Esophagus squamous epithelium (tissue), 5 donors: ENCODE measurements at regions not wholly inside any gene's neighbourhood (a gene's known extent, or its start where the extent isn't known, plus 50 kb on each side); places are given as distances from the start of the nearest gene placed in this dataset.

Source experiments
- DNase-seq: peaks from one replicate; lab custom pipeline; 2025; lab: John Stamatoyannopoulos, UW
- H3K27ac ChIP-seq, 4 donors: fragments of 200-600 bp; sonication (generic); one replicate each; pipeline ENCODE4 v1.5.1; 2016 to 2019; ENCODE audit warnings: mild to moderate bottlenecking in 1 of 4
- H3K27me3 ChIP-seq, 4 donors: fragments of 200-600 bp; sonication (generic); 1 replicate in 3 of 4; 2 replicates in 1 of 4; pipeline versions ENCODE4 v1.5.1 to v1.6.0; 2017 to 2021; ENCODE audit warnings: antibody characterized with exemption in 1 of 4
- H3K36me3 ChIP-seq, 3 donors: fragments of 200-600 bp; sonication (generic); one replicate each; pipeline ENCODE4 v1.5.1; 2016 to 2019
- H3K4me1 ChIP-seq, 3 donors: fragments of 200-600 bp; sonication (generic); one replicate each; pipeline ENCODE4 v1.5.1; 2017 to 2019
- H3K4me3 ChIP-seq, 4 donors: fragments of 200-600 bp; sonication (generic); 1 replicate in 3 of 4; 2 replicates in 1 of 4; pipeline ENCODE4 v1.5.1; 2016 to 2019; ENCODE audit warnings: mild to moderate bottlenecking in 2 of 4, moderate library complexity in 1 of 4
- H3K9me3 ChIP-seq, 3 donors: fragments of 200-600 bp; sonication (generic); one replicate each; pipeline ENCODE4 v1.5.1; 2016 to 2019
- POLR2A ChIP-seq, 4 donors: fragments of 450-650 bp; IDR thresholded peaks; one replicate each; pipeline ENCODE4 v1.6.1; 2017; ENCODE audit warnings: antibody characterized with exemption in 4 of 4, mild to moderate bottlenecking in 4 of 4, moderate library complexity in 3 of 4
- WGBS, 2 donors: methylation state at CpG; one replicate each; pipeline ENCODE4 v1.1.5; 2018; 5-methylcytosine and 5-hydroxymethylcytosine counted together
- intact Hi-C: fragments of 100-400 bp; cut with DNase I; formaldehyde crosslinking; loops from one replicate; pipeline ENCODE4 v1.15.0; 2022
- TF ChIP-seq, protein P1 (sequence below), 6 experiments: fragments of 450-650 bp in 4 of 6; fragments of 200-600 bp in 2 of 6; sonication (generic) in 2 of 6; IDR thresholded peaks; one replicate each; pipeline ENCODE4 v1.5.1; 2016 to 2019; ENCODE audit warnings: antibody characterized with exemption in 6 of 6, mild to moderate bottlenecking in 4 of 6, moderate library complexity in 4 of 6
- donor health status: DM: yes; HTN: yes; CAD: no.

DNA sequence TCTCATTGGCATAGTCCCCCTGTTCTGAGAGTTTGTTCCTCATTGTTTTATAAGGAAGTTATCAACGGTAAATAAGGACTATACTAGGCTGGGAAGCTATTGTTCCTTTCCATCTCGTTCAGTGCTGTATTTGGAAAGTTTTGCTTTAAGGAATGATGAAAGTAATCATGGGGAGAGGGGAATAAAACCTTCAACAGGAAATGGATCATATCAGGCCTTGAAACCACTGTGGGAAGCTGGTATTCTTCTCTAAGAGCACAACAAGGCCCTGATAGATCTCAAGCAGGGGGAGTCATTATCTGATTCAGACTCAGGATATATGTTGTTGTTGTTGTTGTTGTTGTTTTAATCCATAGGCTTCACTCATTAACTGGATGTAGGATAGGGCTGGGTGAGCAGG, 474.5 kb downstream of the ENC1 start:
- H3K36me3 ChIP-seq, result no peaks in the 10 kb centered on the region
- H3K9me3 ChIP-seq, result no peaks in the 10 kb centered on the region
- no peaks in the 10 kb centered on the region for H3K4me1 ChIP-seq
- intact Hi-C loops, result no loop called here
- no peaks in the 10 kb centered on the region for H3K27me3 ChIP-seq
- no peak for DNase-seq
- no peak overlapping the region for H3K27ac ChIP-seq
- WGBS, 2 donors, result 43 to 50% methylated on average over 2 of the region's 2 CpGs
- H3K4me3 ChIP-seq, result no peak overlapping the region
- TF ChIP-seq, protein P1, sequence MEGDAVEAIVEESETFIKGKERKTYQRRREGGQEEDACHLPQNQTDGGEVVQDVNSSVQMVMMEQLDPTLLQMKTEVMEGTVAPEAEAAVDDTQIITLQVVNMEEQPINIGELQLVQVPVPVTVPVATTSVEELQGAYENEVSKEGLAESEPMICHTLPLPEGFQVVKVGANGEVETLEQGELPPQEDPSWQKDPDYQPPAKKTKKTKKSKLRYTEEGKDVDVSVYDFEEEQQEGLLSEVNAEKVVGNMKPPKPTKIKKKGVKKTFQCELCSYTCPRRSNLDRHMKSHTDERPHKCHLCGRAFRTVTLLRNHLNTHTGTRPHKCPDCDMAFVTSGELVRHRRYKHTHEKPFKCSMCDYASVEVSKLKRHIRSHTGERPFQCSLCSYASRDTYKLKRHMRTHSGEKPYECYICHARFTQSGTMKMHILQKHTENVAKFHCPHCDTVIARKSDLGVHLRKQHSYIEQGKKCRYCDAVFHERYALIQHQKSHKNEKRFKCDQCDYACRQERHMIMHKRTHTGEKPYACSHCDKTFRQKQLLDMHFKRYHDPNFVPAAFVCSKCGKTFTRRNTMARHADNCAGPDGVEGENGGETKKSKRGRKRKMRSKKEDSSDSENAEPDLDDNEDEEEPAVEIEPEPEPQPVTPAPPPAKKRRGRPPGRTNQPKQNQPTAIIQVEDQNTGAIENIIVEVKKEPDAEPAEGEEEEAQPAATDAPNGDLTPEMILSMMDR (IDR thresholded peaks at IDR 0.05), result no peak
- no peak for TF ChIP-seq POLR2A (IDR thresholded peaks at IDR 0.05)

DNA sequence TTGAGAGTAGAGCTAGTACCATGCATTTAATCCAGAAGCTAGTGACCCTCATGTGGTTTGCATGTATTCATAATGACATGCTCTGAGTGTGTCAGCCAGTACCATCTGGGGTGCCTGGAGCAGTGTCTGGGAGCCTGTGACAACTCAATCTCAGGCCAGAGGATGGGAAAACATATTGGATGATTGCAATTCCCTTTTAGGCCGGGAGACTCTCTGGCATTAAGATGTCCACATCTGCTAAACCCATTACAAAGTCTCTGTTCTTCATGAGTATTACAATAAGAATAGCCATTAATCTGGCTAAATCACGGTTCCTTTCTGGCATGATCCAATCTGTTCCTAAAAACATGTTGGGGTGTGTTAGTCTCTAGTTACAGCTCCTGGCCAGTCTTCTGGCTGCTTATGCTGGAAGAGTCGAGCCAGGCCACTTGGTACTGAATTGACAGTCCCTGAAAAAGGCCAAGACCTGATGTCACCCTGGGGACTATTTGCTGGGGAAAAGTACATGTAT, 475.7 kb downstream of the ENC1 start:
- Histone ChIP-seq H3K4me3 (no peak overlapping the region), H3K27me3 (no peaks in the 10 kb centered on the region), H3K4me1 (no peaks in the 10 kb centered on the region), H3K27ac (no peak overlapping the region), H3K9me3 (no peaks in the 10 kb centered on the region), H3K36me3 (no peaks in the 10 kb centered on the region)
- intact Hi-C loops, result no loop called here
- TF ChIP-seq POLR2A (IDR thresholded peaks at IDR 0.05), result no peak
- TF ChIP-seq, protein P1 (IDR thresholded peaks at IDR 0.05), result no peak
- no peak for DNase-seq
- 56 to 69% methylated on average over 3 of the region's 3 CpGs for WGBS, 2 donors

- Histone ChIP-seq H3K4me1 (no peaks in the 10 kb centered on the region), H3K27ac (no peak overlapping the region), H3K36me3 (no peaks in the 10 kb centered on the region), H3K4me3 (no peak overlapping the region), H3K9me3 (no peaks in the 10 kb centered on the region), H3K27me3 (no peaks in the 10 kb centered on the region)
- TF ChIP-seq, protein P1 (IDR thresholded peaks at IDR 0.05), result no peak
- no peak for TF ChIP-seq POLR2A (IDR thresholded peaks at IDR 0.05)
- 59 to 60% methylated on average over 2 of the region's 2 CpGs for WGBS, 2 donors
- intact Hi-C loops, result no loop called here
- no peak for DNase-seq
Measured at GRCh38 chr5:74162524-74162923, 478.0 kb downstream of the ENC1 start.

GRCh38 chr5:74161170-74161569, 479.4 kb downstream of the ENC1 start:
- Histone ChIP-seq H3K27me3 (no peaks in the 10 kb centered on the region), H3K27ac (no peak overlapping the region), H3K4me1 (no peaks in the 10 kb centered on the region), H3K9me3 (no peaks in the 10 kb centered on the region), H3K36me3 (no peaks in the 10 kb centered on the region), H3K4me3 (no peak overlapping the region)
- intact Hi-C loops, result no loop called here
- no peak for DNase-seq
- TF ChIP-seq, protein P1 (IDR thresholded peaks at IDR 0.05), result no peak
- no peak for TF ChIP-seq POLR2A (IDR thresholded peaks at IDR 0.05)
- WGBS, 2 donors, result 87 to 96% methylated on average over 1 of the region's 1 CpG

DNA sequence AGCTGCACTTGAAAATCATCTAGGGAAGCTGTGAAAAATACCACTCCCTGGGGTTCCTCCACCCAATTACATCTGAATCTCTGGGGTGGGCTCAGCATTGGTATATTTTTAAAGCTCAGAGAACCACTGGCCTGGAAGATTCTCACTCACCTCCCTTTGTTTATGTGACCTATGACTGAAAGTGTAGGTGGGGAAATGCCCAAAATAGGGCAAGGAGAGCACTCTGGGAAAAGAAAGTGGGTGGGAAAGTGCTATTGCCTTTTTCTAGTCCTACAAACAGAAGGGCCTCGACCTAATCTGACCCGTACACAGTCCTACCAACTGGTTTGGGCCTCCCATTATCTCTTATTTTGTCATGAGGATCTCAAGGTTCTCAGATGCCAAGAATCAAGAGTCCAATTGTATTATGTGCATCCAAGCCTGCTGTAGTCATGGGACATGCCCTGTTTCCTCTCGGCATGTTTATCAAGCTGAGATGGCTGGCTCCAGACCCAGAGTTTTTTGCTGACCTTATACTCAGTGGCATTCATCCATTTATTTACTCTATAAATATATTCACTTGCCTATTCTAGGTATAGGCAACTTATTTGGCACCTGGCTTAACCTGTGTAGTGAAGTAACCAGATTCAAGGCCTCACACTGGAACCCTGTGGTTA, 483.7 kb downstream of the ENC1 start:
- no peaks in the 10 kb centered on the region for H3K36me3 ChIP-seq
- DNase-seq, result no peak
- H3K4me1 ChIP-seq, result peaks cover 0 to 8% (median 0%) of the 10 kb centered on the region in 3 donors
- intact Hi-C loops, result no loop called here
- H3K27me3 ChIP-seq, result no peaks in the 10 kb centered on the region
- 57 to 81% methylated on average over 3 of the region's 3 CpGs for WGBS, 2 donors
- no peak overlapping the region for H3K4me3 ChIP-seq
- TF ChIP-seq POLR2A (IDR thresholded peaks at IDR 0.05), result no peak
- TF ChIP-seq, protein P1 (IDR thresholded peaks at IDR 0.05), result no peak
- no peaks in the 10 kb centered on the region for H3K9me3 ChIP-seq
- no peak overlapping the region for H3K27ac ChIP-seq
